DMS53 treated with DMSO at 0.1 percent for 48 hours (cell line): ENCODE measurements at regions not wholly inside any gene's neighbourhood (a gene's known extent, or its start where the extent isn't known, plus 50 kb on each side); places are given as distances from the start of the nearest gene placed in this dataset.
"Not testable (repeated sequence)": the region's sequence is repeated elsewhere in the genome, so short reads cannot be mapped to it uniquely, and the experiment has no call there.

ENCODE experiments used
- DNase-seq: peaks from one replicate; lab custom pipeline; 2025; ENCODE audit not compliant: unreplicated experiment; lab: John Stamatoyannopoulos, UW

- DNase-seq: no peak
Observed at GRCh38 chr2:237195396-237196120, 109.9 kb downstream of the COPS8 start.

- no peak for DNase-seq
Observed at GRCh38 chr2:237196409-237196808, 110.7 kb downstream of the COPS8 start.

- peak; percentile 79 for DNase-seq
Observed at GRCh38 chr2:237196866-237197618, 111.4 kb downstream of the COPS8 start.

GRCh38 chr2:237198164-237198855 lies 112.6 kb downstream of the COPS8 start:
- peak; percentile 27 for DNase-seq

- DNase-seq: no peak
Observed at GRCh38 chr2:237199082-237199481, 113.4 kb downstream of the COPS8 start.

GRCh38 chr2:237199577-237199976 lies 113.9 kb downstream of the COPS8 start:
- no peak for DNase-seq

- no peak for DNase-seq
Observed at GRCh38 chr2:237200462-237200861, 114.8 kb downstream of the COPS8 start.

- DNase-seq: peak; percentile 30
Observed at GRCh38 chr2:237201461-237202287, 116.0 kb downstream of the COPS8 start.

GRCh38 chr2:237202288-237203030 lies 116.8 kb downstream of the COPS8 start:
- DNase-seq: no peak

GRCh38 chr2:237205043-237205541 lies 119.4 kb downstream of the COPS8 start:
- DNase-seq: no peak

GRCh38 chr2:237205561-237205971 lies 119.9 kb downstream of the COPS8 start:
- no peak for DNase-seq

GRCh38 chr2:237207646-237208045 lies 122.0 kb downstream of the COPS8 start:
- DNase-seq: no peak

GRCh38 chr2:237208373-237209260 lies 122.9 kb downstream of the COPS8 start:
- DNase-seq: no peak

GRCh38 chr2:237209885-237210284 lies 124.2 kb downstream of the COPS8 start:
- no peak for DNase-seq

- DNase-seq: no peak
Observed at GRCh38 chr2:237210297-237210696, 124.6 kb downstream of the COPS8 start.

GRCh38 chr2:237210763-237211162 lies 125.1 kb downstream of the COPS8 start:
- DNase-seq: no peak

- not testable (repeated sequence) for DNase-seq
Observed at GRCh38 chr2:237212356-237213279, 126.9 kb downstream of the COPS8 start.
